PC-9 (cell line): ENCODE measurements at regions not wholly inside any gene's neighbourhood (a gene's known extent, or its start where the extent isn't known, plus 50 kb on each side); places are given as distances from the start of the nearest gene placed in this dataset.
A peak's percentile ranks its signal among the peaks of the same experiment; 100 is the strongest.
"Not testable (repeated sequence)": the region's sequence is repeated elsewhere in the genome, so short reads cannot be mapped to it uniquely, and the experiment has no call there.

Experiments used
- BruUV-seq: library from RNA; stranded (reverse); fragments of 400-500 nt; replicated peaks from 2 replicates; lab custom pipeline; 2021; lab: Mats Ljungman, UMichigan
- CTCF ChIA-PET: fragments of 300-600 bp; sonication (Branson Sonifier 250); formaldehyde crosslinking; loops from one replicate; lab custom pipeline; 2022; ENCODE audit warnings: antibody characterized with exemption; lab: Charles Lee
- POLR2A ChIA-PET: fragments of 300-600 bp; sonication (Branson Sonifier 250); formaldehyde crosslinking; loops from one replicate; lab custom pipeline; 2022; ENCODE audit warnings: antibody characterized with exemption; ENCODE audit not compliant: unreplicated experiment; lab: Charles Lee
- DNase-seq, 2 experiments: peaks; one replicate each; pipeline versions ENCODE4 v3.0.0 to v3.0.0-alpha.2; 2015 to 2022; ENCODE audit warnings: mixed read lengths in 1 of 2
- H2AFZ ChIP-seq: fragments of 200-600 bp; sonication (generic); 2 replicates; pipeline ENCODE4 v1.8.1; 2017; ENCODE audit warnings: antibody characterized with exemption
- H3F3A ChIP-seq: fragments of 200-600 bp; sonication (generic); 2 replicates; pipeline ENCODE4 v1.8.1; 2017; ENCODE audit warnings: antibody characterized with exemption, mild to moderate bottlenecking, low read depth; ENCODE audit not compliant: insufficient read depth
- H3K27ac ChIP-seq: fragments of 200-600 bp; sonication (generic); 2 replicates; pipeline ENCODE4 v1.6.1; 2016; ENCODE audit warnings: mixed run types
- H3K27me3 ChIP-seq: fragments of 200-600 bp; sonication (generic); 2 replicates; pipeline ENCODE4 v1.6.1; 2016; ENCODE audit warnings: low read depth, mixed run types; ENCODE audit not compliant: insufficient read depth
- H3K36me3 ChIP-seq: fragments of 200-600 bp; sonication (generic); 2 replicates; pipeline ENCODE4 v1.6.1; 2016; ENCODE audit warnings: low read depth, mixed run types
- H3K4me1 ChIP-seq: fragments of 200-600 bp; sonication (generic); replicated peaks from 2 replicates; pipeline ENCODE4 v1.6.1; 2016; ENCODE audit warnings: mixed run types; ENCODE audit not compliant: insufficient read depth
- H3K4me2 ChIP-seq: fragments of 200-600 bp; sonication (generic); 2 replicates; pipeline ENCODE4 v1.6.1; 2017; ENCODE audit warnings: mixed run types
- H3K4me3 ChIP-seq: fragments of 200-600 bp; sonication (generic); 2 replicates; pipeline ENCODE4 v1.6.1; 2016; ENCODE audit warnings: mixed run types
- H3K79me2 ChIP-seq: fragments of 200-600 bp; sonication (generic); 2 replicates; pipeline ENCODE4 v1.6.1; 2017; ENCODE audit warnings: low read depth, mixed run types
- H3K9me2 ChIP-seq: fragments of 200-600 bp; sonication (generic); 2 replicates; pipeline ENCODE4 v1.8.1; 2017; ENCODE audit warnings: mild to moderate bottlenecking; ENCODE audit not compliant: insufficient read depth
- H3K9me3 ChIP-seq: fragments of 200-600 bp; sonication (generic); 2 replicates; pipeline ENCODE4 v1.8.1; 2016; ENCODE audit warnings: low read depth; ENCODE audit not compliant: insufficient read depth
- H4K20me1 ChIP-seq: fragments of 200-600 bp; sonication (generic); 2 replicates; pipeline ENCODE4 v1.8.1; 2017; ENCODE audit not compliant: insufficient read depth
- CTCF ChIP-seq: fragments of 200-600 bp; sonication (generic); conservative IDR thresholded peaks from 2 replicates; pipeline ENCODE4 v1.6.1; 2017; ENCODE audit warnings: mixed run types, antibody characterized with exemption, mild to moderate bottlenecking, moderate library complexity
- EZH2 ChIP-seq: fragments of 200-600 bp; sonication (generic); IDR thresholded peaks from 2 replicates; pipeline ENCODE4 v1.8.0; 2017; ENCODE audit warnings: antibody characterized with exemption, low read depth
- intact Hi-C: fragments of 100-400 bp; cut with micrococcal nuclease; formaldehyde crosslinking; loops from one replicate; pipeline ENCODE4 v1.10.0; 2022; ENCODE audit not compliant: unreplicated experiment

- Histone ChIP-seq H4K20me1 (no peaks in the 10 kb centered on the region), H3K4me3 (no peak overlapping the region), H2AFZ (no peak overlapping the region), H3K4me2 (no peak overlapping the region), H3K9me3 (no peaks in the 10 kb centered on the region), H3K4me1 (no peaks in the 10 kb centered on the region), H3K79me2 (no peaks in the 10 kb centered on the region), H3K27me3 (peaks cover 21% of the 10 kb centered on the region), H3K36me3 (no peaks in the 10 kb centered on the region), H3K9me2 (no peaks in the 10 kb centered on the region), H3F3A (no peaks in the 10 kb centered on the region), H3K27ac (no peak overlapping the region)
- BruUV-seq = no TSS peak
- ChIA-PET CTCF (no interaction called here), POLR2A (no interaction called here)
- intact Hi-C loops = no loop called here
- TF ChIP-seq EZH2 = no peak
- no peak for DNase-seq
Observed at GRCh38 chr14:106396999-106397398, 870.6 kb downstream of the TMEM121 start.

GRCh38 chr14:106398931-106399331 is 872.5 kb downstream of the TMEM121 start:
- H3F3A ChIP-seq, H4K20me1 ChIP-seq, H3K79me2 ChIP-seq, POLR2A ChIA-PET, H3K9me3 ChIP-seq, H2AFZ ChIP-seq, BruUV-seq, H3K9me2 ChIP-seq, H3K4me1 ChIP-seq, intact Hi-C loops, H3K27ac ChIP-seq, H3K4me2 ChIP-seq, H3K4me3 ChIP-seq, DNase-seq, CTCF ChIA-PET, H3K36me3 ChIP-seq: not testable (repeated sequence)
- H3K27me3 ChIP-seq = peaks cover 23% of the 10 kb centered on the region

- H3K4me3 ChIP-seq, H4K20me1 ChIP-seq, H3K36me3 ChIP-seq, CTCF ChIA-PET, H3K4me1 ChIP-seq, DNase-seq, H3K9me2 ChIP-seq, H3K4me2 ChIP-seq, POLR2A ChIA-PET, intact Hi-C loops, H3F3A ChIP-seq, H3K27ac ChIP-seq, H2AFZ ChIP-seq, H3K9me3 ChIP-seq, BruUV-seq, H3K79me2 ChIP-seq: not testable (repeated sequence)
- peaks cover 15% of the 10 kb centered on the region for H3K27me3 ChIP-seq
Observed at GRCh38 chr14:106401316-106401715, 874.9 kb downstream of the TMEM121 start.

- intact Hi-C loops, BruUV-seq, H3K27ac ChIP-seq, H3K4me3 ChIP-seq, DNase-seq, H4K20me1 ChIP-seq, H3K27me3 ChIP-seq, H3K36me3 ChIP-seq, H3K4me2 ChIP-seq, POLR2A ChIA-PET, H3K9me2 ChIP-seq, H3K9me3 ChIP-seq, CTCF ChIA-PET, H3F3A ChIP-seq, H3K4me1 ChIP-seq, H3K79me2 ChIP-seq, H2AFZ ChIP-seq: not testable (repeated sequence)
- TF ChIP-seq CTCF = peak; percentile 42
Observed at GRCh38 chr14:106410229-106410628, 883.8 kb downstream of the TMEM121 start.

- Histone ChIP-seq H3K27me3 (no peaks in the 10 kb centered on the region), H3K9me2 (no peaks in the 10 kb centered on the region), H3K4me3 (no peak overlapping the region), H2AFZ (no peak overlapping the region), H3K79me2 (no peaks in the 10 kb centered on the region), H3K4me1 (no peaks in the 10 kb centered on the region), H4K20me1 (no peaks in the 10 kb centered on the region), H3K27ac (no peak overlapping the region), H3K4me2 (no peak overlapping the region), H3F3A (no peaks in the 10 kb centered on the region), H3K36me3 (no peaks in the 10 kb centered on the region), H3K9me3 (no peaks in the 10 kb centered on the region; the same call in 1 of the 2 replicates)
- POLR2A ChIA-PET = no interaction called here
- no peak for DNase-seq
- intact Hi-C loops = no loop called here
- CTCF ChIA-PET = no interaction called here
- TF ChIP-seq CTCF (no peak), EZH2 (no peak)
- no TSS peak for BruUV-seq
Observed at GRCh38 chr14:106414464-106414863, 888.1 kb downstream of the TMEM121 start.
